ENCODE measurements at regions not wholly inside any gene's neighbourhood (a gene's known extent, or its start where the extent isn't known, plus 50 kb on each side); places are given as distances from the start of the nearest gene placed in this dataset.

DNA sequence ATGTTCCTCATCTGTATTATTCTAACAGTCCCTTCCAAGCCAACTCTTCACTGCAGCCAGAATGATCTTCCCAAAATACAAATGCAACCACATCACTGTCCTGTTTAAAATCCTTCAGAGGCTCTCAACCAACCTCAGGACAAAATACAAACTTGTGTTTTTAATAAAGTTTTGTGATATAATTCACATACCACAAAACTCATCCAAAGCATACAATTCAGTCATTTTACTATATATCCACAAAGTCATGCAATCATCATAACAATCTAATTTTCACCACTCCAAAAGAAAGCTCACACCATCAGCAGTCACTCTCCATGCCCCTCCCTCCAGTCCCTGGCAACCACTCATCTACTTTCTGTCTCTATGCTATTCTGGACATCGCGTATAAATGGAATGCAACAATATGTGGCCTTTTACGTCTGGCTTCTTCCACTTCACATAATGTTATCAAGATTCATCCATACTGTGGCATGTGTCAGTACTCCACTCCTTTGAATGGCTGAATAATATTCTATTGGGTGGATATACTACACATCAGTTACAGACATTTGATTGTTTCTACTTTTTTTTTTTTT lies 81.7 kb upstream of the DOCK9 start:
- DNase-seq (ENCODE audit: low read depth, low spot score) (no peak), ATAC-seq (no peak)
- Histone ChIP-seq H3K4me2 (ENCODE audit: low read length) (no peak overlapping the region), H3K27me3 (ENCODE audit: insufficient read depth, low read length) (no peaks in the 10 kb centered on the region), H3K9me3 (ENCODE audit: control insufficient read depth in 1 of 2, insufficient read depth in 1 of 2, low read depth in 1 of 2, low read length in 2 of 2) (no peaks in the 10 kb centered on the region), H3K4me1 (ENCODE audit: control insufficient read depth in 1 of 2, insufficient read depth in 2 of 2, low read length in 2 of 2) (peaks cover 0 to 14% of the 10 kb centered on the region in 2 experiments; a peak in 1 of 4 replicates), H3K9me2 (ENCODE audit: insufficient read depth) (no peaks in the 10 kb centered on the region), H3K79me2 (ENCODE audit: insufficient read depth, low read length) (peaks cover 21% of the 10 kb centered on the region), H3K36me3 (ENCODE audit: control insufficient read depth in 1 of 2, insufficient read depth in 2 of 2, low read length in 2 of 2) (no peaks in the 10 kb centered on the region), H3K27ac (ENCODE audit: low read depth, low read length) (no peak overlapping the region), H2AFZ (ENCODE audit: low read depth, low read length, poor library complexity, severe bottlenecking) (no peak overlapping the region), H4K20me1 (ENCODE audit: insufficient read depth) (no peaks in the 10 kb centered on the region), H3K9ac (ENCODE audit: low read length) (no peak overlapping the region), H3K4me3 (replicated peaks in 1 of 2; ENCODE audit: low read depth in 1 of 2, low read length in 2 of 2) (no peak overlapping the region)
- no TSS peak for BruUV-seq (replicated peaks)
- intact Hi-C loops (cut with micrococcal nuclease), result no loop called here
- TF ChIP-seq SIN3A (IDR thresholded peaks at IDR 0.05; ENCODE audit: low read depth) (no peak), YY1 (IDR thresholded peaks at IDR 0.05; ENCODE audit: extremely low read depth, insufficient replicate concordance, low read depth, low read length) (no peak), EGR1 (IDR thresholded peaks at IDR 0.05; ENCODE audit: low read depth) (no peak), SP1 (IDR thresholded peaks at IDR 0.05; ENCODE audit: low read depth) (no peak), ZFX (IDR thresholded peaks at IDR 0.05) (no peak), POLR2A (IDR thresholded peaks at IDR 0.05; ENCODE audit: borderline replicate concordance, extremely low read depth, insufficient read depth, insufficient read length) (no peak), CEBPB (IDR thresholded peaks at IDR 0.05; ENCODE audit: low read depth) (no peak), POLR2AphosphoS5 (IDR thresholded peaks at IDR 0.05; ENCODE audit: low read depth, low read length) (no peak), FOSL1 (IDR thresholded peaks at IDR 0.05; ENCODE audit: low read depth) (no peak), TCF7L2 (IDR thresholded peaks at IDR 0.05; ENCODE audit: borderline replicate concordance, extremely low read depth, insufficient read depth, insufficient read length) (no peak), ELF1 (IDR thresholded peaks at IDR 0.05; ENCODE audit: borderline replicate concordance, low read depth) (no peak), SRF (IDR thresholded peaks at IDR 0.05; ENCODE audit: low read depth) (no peak), EZH2 (IDR thresholded peaks at IDR 0.05) (no peak)
- TF ChIP-seq, protein P1, sequence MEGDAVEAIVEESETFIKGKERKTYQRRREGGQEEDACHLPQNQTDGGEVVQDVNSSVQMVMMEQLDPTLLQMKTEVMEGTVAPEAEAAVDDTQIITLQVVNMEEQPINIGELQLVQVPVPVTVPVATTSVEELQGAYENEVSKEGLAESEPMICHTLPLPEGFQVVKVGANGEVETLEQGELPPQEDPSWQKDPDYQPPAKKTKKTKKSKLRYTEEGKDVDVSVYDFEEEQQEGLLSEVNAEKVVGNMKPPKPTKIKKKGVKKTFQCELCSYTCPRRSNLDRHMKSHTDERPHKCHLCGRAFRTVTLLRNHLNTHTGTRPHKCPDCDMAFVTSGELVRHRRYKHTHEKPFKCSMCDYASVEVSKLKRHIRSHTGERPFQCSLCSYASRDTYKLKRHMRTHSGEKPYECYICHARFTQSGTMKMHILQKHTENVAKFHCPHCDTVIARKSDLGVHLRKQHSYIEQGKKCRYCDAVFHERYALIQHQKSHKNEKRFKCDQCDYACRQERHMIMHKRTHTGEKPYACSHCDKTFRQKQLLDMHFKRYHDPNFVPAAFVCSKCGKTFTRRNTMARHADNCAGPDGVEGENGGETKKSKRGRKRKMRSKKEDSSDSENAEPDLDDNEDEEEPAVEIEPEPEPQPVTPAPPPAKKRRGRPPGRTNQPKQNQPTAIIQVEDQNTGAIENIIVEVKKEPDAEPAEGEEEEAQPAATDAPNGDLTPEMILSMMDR (IDR thresholded peaks at IDR 0.05 in 2 of 3, conservative IDR thresholded peaks at IDR 0.05 in 1 of 3; ENCODE audit: borderline replicate concordance in 1 of 3, insufficient read depth in 1 of 3, low read depth in 2 of 3, low read length in 2 of 3), result no peak
- TF ChIP-seq, protein P2, sequence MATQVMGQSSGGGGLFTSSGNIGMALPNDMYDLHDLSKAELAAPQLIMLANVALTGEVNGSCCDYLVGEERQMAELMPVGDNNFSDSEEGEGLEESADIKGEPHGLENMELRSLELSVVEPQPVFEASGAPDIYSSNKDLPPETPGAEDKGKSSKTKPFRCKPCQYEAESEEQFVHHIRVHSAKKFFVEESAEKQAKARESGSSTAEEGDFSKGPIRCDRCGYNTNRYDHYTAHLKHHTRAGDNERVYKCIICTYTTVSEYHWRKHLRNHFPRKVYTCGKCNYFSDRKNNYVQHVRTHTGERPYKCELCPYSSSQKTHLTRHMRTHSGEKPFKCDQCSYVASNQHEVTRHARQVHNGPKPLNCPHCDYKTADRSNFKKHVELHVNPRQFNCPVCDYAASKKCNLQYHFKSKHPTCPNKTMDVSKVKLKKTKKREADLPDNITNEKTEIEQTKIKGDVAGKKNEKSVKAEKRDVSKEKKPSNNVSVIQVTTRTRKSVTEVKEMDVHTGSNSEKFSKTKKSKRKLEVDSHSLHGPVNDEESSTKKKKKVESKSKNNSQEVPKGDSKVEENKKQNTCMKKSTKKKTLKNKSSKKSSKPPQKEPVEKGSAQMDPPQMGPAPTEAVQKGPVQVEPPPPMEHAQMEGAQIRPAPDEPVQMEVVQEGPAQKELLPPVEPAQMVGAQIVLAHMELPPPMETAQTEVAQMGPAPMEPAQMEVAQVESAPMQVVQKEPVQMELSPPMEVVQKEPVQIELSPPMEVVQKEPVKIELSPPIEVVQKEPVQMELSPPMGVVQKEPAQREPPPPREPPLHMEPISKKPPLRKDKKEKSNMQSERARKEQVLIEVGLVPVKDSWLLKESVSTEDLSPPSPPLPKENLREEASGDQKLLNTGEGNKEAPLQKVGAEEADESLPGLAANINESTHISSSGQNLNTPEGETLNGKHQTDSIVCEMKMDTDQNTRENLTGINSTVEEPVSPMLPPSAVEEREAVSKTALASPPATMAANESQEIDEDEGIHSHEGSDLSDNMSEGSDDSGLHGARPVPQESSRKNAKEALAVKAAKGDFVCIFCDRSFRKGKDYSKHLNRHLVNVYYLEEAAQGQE (IDR thresholded peaks at IDR 0.05; ENCODE audit: low read depth), result no peak
- TF ChIP-seq, protein P3, sequence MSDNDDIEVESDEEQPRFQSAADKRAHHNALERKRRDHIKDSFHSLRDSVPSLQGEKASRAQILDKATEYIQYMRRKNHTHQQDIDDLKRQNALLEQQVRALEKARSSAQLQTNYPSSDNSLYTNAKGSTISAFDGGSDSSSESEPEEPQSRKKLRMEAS (IDR thresholded peaks at IDR 0.05), result no peak
- ChIA-PET CTCF (no interaction called here), POLR2A (no interaction called here), RAD21 (ENCODE audit: low non-redundant PET in 1 of 2, low total read pairs in 2 of 2, uncharacterized antibody in 2 of 2, unreplicated experiment in 2 of 2) (no interaction called here)

Data from HCT116 (cell line).